Heart right ventricle (tissue), 2 donors: ENCODE measurements at regions not wholly inside any gene's neighbourhood (a gene's known extent, or its start where the extent isn't known, plus 50 kb on each side); places are given as distances from the start of the nearest gene placed in this dataset.

ENCODE experiments used
- microRNA-seq, 2 donors: library from miRNA; unstranded; fragments of <30 nt; microRNA quantifications; one replicate each; pipeline ENCODE4 v1.2.0, GENCODE V29; 2021
- donor health status: DM: no; HTN: no; CAD: no.
- donor health status: DM: yes; HTN: yes; CAD: no.

Small RNA genes lying in the stretch of these regions (microRNA-seq; reads per million reads assigned to microRNA genes)
- 0 reads per million in 2 donors for gene MIR587
